PC-3 (cell line): ENCODE measurements at regions not wholly inside any gene's neighbourhood (a gene's known extent, or its start where the extent isn't known, plus 50 kb on each side); places are given as distances from the start of the nearest gene placed in this dataset.

Experiments
- ATAC-seq: fragments of 200-7000 bp; cut with Tn5 transposase; 2 replicates; pipeline ENCODE4 v1.9.1; 2020; ENCODE audit warnings: mild to moderate bottlenecking, moderate library complexity
- BruUV-seq: library from RNA; stranded (reverse); fragments of 400-500 nt; replicated peaks from 2 replicates; lab custom pipeline; 2021; lab: Mats Ljungman, UMichigan
- CTCF ChIA-PET: fragments of 300-600 bp; sonication (Branson Sonifier 250); formaldehyde crosslinking; loops from one replicate; lab custom pipeline; 2022; ENCODE audit warnings: antibody characterized with exemption; lab: Charles Lee
- POLR2A ChIA-PET: fragments of 300-600 bp; sonication (Branson Sonifier 250); formaldehyde crosslinking; loops from one replicate; lab custom pipeline; 2022; ENCODE audit warnings: antibody characterized with exemption; ENCODE audit not compliant: unreplicated experiment; lab: Charles Lee
- DNase-seq: peaks from one replicate; pipeline ENCODE4 v3.0.0-alpha.2; 2015
- H2AFZ ChIP-seq: fragments of 300-600 bp; sonication (generic); 2 replicates; pipeline ENCODE4 v1.6.0; 2016; ENCODE audit warnings: antibody characterized with exemption, low read length
- H3F3A ChIP-seq: fragments of 300-600 bp; sonication (generic); one replicate; pipeline ENCODE4 v1.6.0; 2017; ENCODE audit warnings: antibody characterized with exemption, low read length, control low read depth, mild to moderate bottlenecking; ENCODE audit not compliant: unreplicated experiment
- H3K27ac ChIP-seq: fragments of 300-600 bp; sonication (generic); 2 replicates; pipeline ENCODE4 v1.5.1; 2016; ENCODE audit warnings: mild to moderate bottlenecking, low read length
- H3K27me3 ChIP-seq: fragments of 300-600 bp; sonication (generic); 2 replicates; pipeline ENCODE4 v1.6.1; 2016; ENCODE audit warnings: low read length, mixed read lengths
- H3K36me3 ChIP-seq: fragments of 300-600 bp; sonication (generic); 2 replicates; pipeline ENCODE4 v1.6.1; 2016; ENCODE audit warnings: low read depth, mixed run types, low read length, mixed read lengths
- H3K4me1 ChIP-seq: fragments of 300-600 bp; sonication (generic); 2 replicates; pipeline ENCODE4 v1.5.1; 2016; ENCODE audit warnings: low read length; ENCODE audit not compliant: insufficient read depth
- H3K4me2 ChIP-seq: fragments of 300-600 bp; sonication (generic); 2 replicates; pipeline ENCODE4 v1.6.0; 2016; ENCODE audit warnings: low read length
- H3K4me3 ChIP-seq: fragments of 300-600 bp; sonication (generic); 2 replicates; pipeline ENCODE4 v1.5.1; 2016; ENCODE audit warnings: mild to moderate bottlenecking, low read length, mixed read lengths
- H3K79me2 ChIP-seq: fragments of 300-600 bp; sonication (generic); 2 replicates; pipeline ENCODE4 v1.6.1; 2017; ENCODE audit warnings: low read length, mixed read lengths
- H3K9ac ChIP-seq: fragments of 300-600 bp; sonication (generic); 2 replicates; pipeline ENCODE4 v1.6.0; 2016; ENCODE audit warnings: mild to moderate bottlenecking, low read length
- H3K9me2 ChIP-seq: fragments of 300-600 bp; sonication (generic); replicated peaks from 2 replicates; pipeline ENCODE4 v1.6.1; 2016; ENCODE audit warnings: mixed run types, low read length, mixed read lengths
- H3K9me3 ChIP-seq: fragments of 300-600 bp; sonication (generic); 2 replicates; pipeline ENCODE4 v1.6.1; 2016; ENCODE audit warnings: low read length, mixed read lengths
- H4K20me1 ChIP-seq: fragments of 300-600 bp; sonication (generic); 2 replicates; pipeline ENCODE4 v1.6.1; 2016; ENCODE audit warnings: low read length, mixed read lengths
- EZH2 ChIP-seq: fragments of 300-600 bp; sonication (generic); IDR thresholded peaks from one replicate; pipeline ENCODE4 v1.6.1; 2017; ENCODE audit warnings: antibody characterized with exemption, mild to moderate bottlenecking, low read length; ENCODE audit not compliant: unreplicated experiment
- EZH2phosphoT487 ChIP-seq: fragments of 300-600 bp; sonication (generic); IDR thresholded peaks from 2 replicates; pipeline ENCODE4 v1.6.1; 2018; ENCODE audit warnings: mild to moderate bottlenecking, antibody characterized with exemption, low read length, borderline replicate concordance
- intact Hi-C: fragments of 100-400 bp; cut with micrococcal nuclease; formaldehyde crosslinking; loops from 2 replicates; pipeline ENCODE4 v1.9.0; 2023
- TF ChIP-seq, protein P1 (sequence below): fragments of 300-600 bp; sonication (generic); conservative IDR thresholded peaks from 2 replicates; pipeline ENCODE4 v1.5.1; 2017; ENCODE audit warnings: antibody characterized with exemption, low read depth, mild to moderate bottlenecking, low read length

DNA sequence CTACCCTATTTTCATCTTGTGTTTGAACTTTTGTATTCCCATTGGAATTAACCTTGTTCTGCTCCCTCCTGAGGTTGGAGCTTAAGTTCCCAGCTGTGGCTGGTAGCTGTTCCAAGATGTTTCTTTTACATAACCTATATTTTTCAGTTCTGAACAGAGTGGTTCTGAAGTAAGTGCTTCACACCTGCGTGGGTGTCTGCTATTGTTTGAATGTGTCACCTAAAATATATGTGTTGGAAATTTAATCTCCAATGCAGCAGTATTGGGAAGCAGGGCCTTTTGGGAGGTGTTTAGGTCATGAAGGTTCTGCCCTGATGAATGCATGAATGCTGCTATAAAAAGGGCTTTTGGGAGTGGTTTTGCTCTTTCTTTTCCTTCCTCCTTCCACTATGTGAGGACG lies 123.8 kb downstream of the LACC1 start:
- Histone ChIP-seq H3K4me2 (no peak overlapping the region), H3K9me3 (no peaks in the 10 kb centered on the region), H3K79me2 (no peaks in the 10 kb centered on the region), H3F3A (no peaks in the 10 kb centered on the region), H3K36me3 (no peaks in the 10 kb centered on the region), H3K27ac (no peak overlapping the region), H3K9ac (no peak overlapping the region), H3K4me1 (peaks cover 11% of the 10 kb centered on the region), H3K9me2 (no peaks in the 10 kb centered on the region), H2AFZ (no peak overlapping the region), H3K4me3 (no peak overlapping the region), H3K27me3 (no peaks in the 10 kb centered on the region), H4K20me1 (no peaks in the 10 kb centered on the region)
- no peak for DNase-seq
- no TSS peak for BruUV-seq
- TF ChIP-seq EZH2phosphoT487 (no peak), EZH2 (no peak)
- TF ChIP-seq, protein P1, sequence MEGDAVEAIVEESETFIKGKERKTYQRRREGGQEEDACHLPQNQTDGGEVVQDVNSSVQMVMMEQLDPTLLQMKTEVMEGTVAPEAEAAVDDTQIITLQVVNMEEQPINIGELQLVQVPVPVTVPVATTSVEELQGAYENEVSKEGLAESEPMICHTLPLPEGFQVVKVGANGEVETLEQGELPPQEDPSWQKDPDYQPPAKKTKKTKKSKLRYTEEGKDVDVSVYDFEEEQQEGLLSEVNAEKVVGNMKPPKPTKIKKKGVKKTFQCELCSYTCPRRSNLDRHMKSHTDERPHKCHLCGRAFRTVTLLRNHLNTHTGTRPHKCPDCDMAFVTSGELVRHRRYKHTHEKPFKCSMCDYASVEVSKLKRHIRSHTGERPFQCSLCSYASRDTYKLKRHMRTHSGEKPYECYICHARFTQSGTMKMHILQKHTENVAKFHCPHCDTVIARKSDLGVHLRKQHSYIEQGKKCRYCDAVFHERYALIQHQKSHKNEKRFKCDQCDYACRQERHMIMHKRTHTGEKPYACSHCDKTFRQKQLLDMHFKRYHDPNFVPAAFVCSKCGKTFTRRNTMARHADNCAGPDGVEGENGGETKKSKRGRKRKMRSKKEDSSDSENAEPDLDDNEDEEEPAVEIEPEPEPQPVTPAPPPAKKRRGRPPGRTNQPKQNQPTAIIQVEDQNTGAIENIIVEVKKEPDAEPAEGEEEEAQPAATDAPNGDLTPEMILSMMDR: no peak
- no peak for ATAC-seq
- intact Hi-C loops: no loop called here
- POLR2A ChIA-PET: no interaction called here
- CTCF ChIA-PET: no interaction called here

DNA sequence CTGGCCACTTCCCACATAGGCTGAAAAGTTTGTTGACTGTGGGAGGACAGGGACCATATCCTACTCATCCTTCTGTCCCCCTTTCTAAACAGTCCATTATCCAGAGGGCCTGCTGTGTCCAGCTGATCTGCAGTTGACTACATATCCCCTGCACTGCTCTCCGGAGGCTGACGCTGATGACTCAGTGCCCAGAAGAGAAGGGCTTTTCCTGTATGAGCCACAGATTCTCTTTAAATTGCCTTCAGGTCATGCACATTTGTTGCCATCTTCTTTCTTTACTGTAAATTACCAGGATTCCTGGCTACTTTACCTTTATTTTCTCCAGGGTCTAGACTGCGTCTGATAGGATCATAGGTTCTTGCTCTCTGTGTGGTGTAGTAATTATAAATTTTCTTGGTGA lies 125.2 kb downstream of the LACC1 start:
- no peak overlapping the region for H3K4me3 ChIP-seq
- H3F3A ChIP-seq: no peaks in the 10 kb centered on the region
- no peaks in the 10 kb centered on the region for H3K9me3 ChIP-seq
- no peaks in the 10 kb centered on the region for H4K20me1 ChIP-seq
- no peaks in the 10 kb centered on the region for H3K79me2 ChIP-seq
- intact Hi-C loops: no loop called here
- BruUV-seq: no TSS peak
- CTCF ChIA-PET: no interaction called here
- ATAC-seq (peak; percentile 99), DNase-seq (peak; percentile 62)
- H3K4me1 ChIP-seq: peaks cover 11% of the 10 kb centered on the region
- POLR2A ChIA-PET: no interaction called here
- no peak overlapping the region for H3K9ac ChIP-seq
- H2AFZ ChIP-seq: no peak overlapping the region
- no peaks in the 10 kb centered on the region for H3K36me3 ChIP-seq
- no peak overlapping the region for H3K27ac ChIP-seq
- TF ChIP-seq EZH2phosphoT487 (no peak), EZH2 (no peak)
- TF ChIP-seq, protein P1: no peak
- H3K4me2 ChIP-seq: no peak overlapping the region
- no peaks in the 10 kb centered on the region for H3K27me3 ChIP-seq
- no peaks in the 10 kb centered on the region for H3K9me2 ChIP-seq

DNA sequence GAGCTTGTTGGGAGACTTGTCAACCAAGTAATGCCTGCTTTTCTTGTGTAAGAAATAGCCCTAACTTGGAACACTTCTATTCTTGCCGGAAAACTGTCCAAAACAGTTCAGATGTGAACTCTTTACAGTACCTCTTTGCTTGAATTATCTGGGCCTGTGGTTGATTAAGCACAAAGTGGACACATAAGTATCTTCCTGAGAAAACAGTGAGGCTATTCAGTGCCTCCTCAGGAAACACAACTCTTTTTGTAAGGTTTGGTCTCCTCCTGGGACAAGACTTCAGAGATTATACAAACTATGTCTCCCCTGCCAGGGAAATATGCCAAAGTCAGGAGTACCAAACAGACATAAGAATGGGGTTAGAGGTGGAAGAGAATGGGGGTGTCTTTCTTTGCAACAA lies 127.7 kb downstream of the LACC1 start:
- BruUV-seq: no TSS peak
- Histone ChIP-seq H2AFZ (no peak overlapping the region), H3K4me2 (no peak overlapping the region), H3K79me2 (no peaks in the 10 kb centered on the region), H3K9ac (no peak overlapping the region), H3K9me3 (no peaks in the 10 kb centered on the region), H3K9me2 (no peaks in the 10 kb centered on the region), H3K27ac (no peak overlapping the region), H4K20me1 (no peaks in the 10 kb centered on the region), H3K36me3 (no peaks in the 10 kb centered on the region), H3F3A (no peaks in the 10 kb centered on the region), H3K4me1 (peaks cover 11% of the 10 kb centered on the region), H3K4me3 (no peak overlapping the region), H3K27me3 (no peaks in the 10 kb centered on the region)
- no peak for ATAC-seq
- TF ChIP-seq EZH2phosphoT487: no peak
- TF ChIP-seq, protein P1: no peak
- TF ChIP-seq EZH2: no peak
- CTCF ChIA-PET: no interaction called here
- POLR2A ChIA-PET: no interaction called here
- DNase-seq: no peak
- intact Hi-C loops: no loop called here
